Peyer's patch (tissue), 4 donors: ENCODE measurements at regions not wholly inside any gene's neighbourhood (a gene's known extent, or its start where the extent isn't known, plus 50 kb on each side); places are given as distances from the start of the nearest gene placed in this dataset.

ENCODE experiments used
- DNase-seq, 3 donors: peaks; one replicate each; pipeline ENCODE4 v3.0.0-alpha.2; 2017 to 2019
- H3K27ac ChIP-seq, 4 donors: fragments of 200-600 bp; sonication (generic); one replicate each; pipeline ENCODE4 v1.5.1; 2016 to 2019
- H3K27me3 ChIP-seq, 2 donors: fragments of 200-600 bp; sonication (generic); one replicate each; pipeline ENCODE4 v1.5.1; 2019
- H3K36me3 ChIP-seq, 3 donors: fragments of 200-600 bp; sonication (generic); one replicate each; pipeline ENCODE4 v1.5.1; 2016 to 2019
- H3K4me1 ChIP-seq, 4 donors: fragments of 200-600 bp; sonication (generic); one replicate each; pipeline ENCODE4 v1.5.1; 2016 to 2019
- H3K4me3 ChIP-seq, 4 donors: fragments of 200-600 bp; sonication (generic); 1 replicate in 3 of 4; 2 replicates in 1 of 4; pipeline ENCODE4 v1.5.1; 2016 to 2019; ENCODE audit warnings: mild to moderate bottlenecking in 1 of 4
- H3K9me3 ChIP-seq, 4 donors: fragments of 200-600 bp; sonication (generic); one replicate each; pipeline ENCODE4 v1.5.1; 2016 to 2019; ENCODE audit warnings: mild to moderate bottlenecking in 1 of 4
- CTCF ChIP-seq, 6 experiments: fragments of 450-650 bp in 4 of 6; fragments of 200-600 bp in 2 of 6; sonication (generic) in 1 of 6; IDR thresholded peaks; one replicate each; pipeline ENCODE4 v1.5.1; 2017 to 2019; ENCODE audit warnings: antibody characterized with exemption in 6 of 6, mild to moderate bottlenecking in 3 of 6, moderate library complexity in 1 of 6
- POLR2A ChIP-seq, 2 donors: fragments of 450-650 bp; IDR thresholded peaks; one replicate each; pipeline ENCODE4 v1.5.1; 2017; ENCODE audit warnings: antibody characterized with exemption in 2 of 2, mild to moderate bottlenecking in 2 of 2, moderate library complexity in 2 of 2

- DNase-seq: peak in 1 of 3 donors; percentile 63
- H3K4me3 ChIP-seq: no peak overlapping the region
- H3K36me3 ChIP-seq: no peaks in the 10 kb centered on the region
- H3K4me1 ChIP-seq: no peaks in the 10 kb centered on the region
- no peaks in the 10 kb centered on the region for H3K9me3 ChIP-seq
- no peak overlapping the region for H3K27ac ChIP-seq
- no peaks in the 10 kb centered on the region for H3K27me3 ChIP-seq
- TF ChIP-seq CTCF (IDR thresholded peaks at IDR 0.05): no peak
- TF ChIP-seq POLR2A (IDR thresholded peaks at IDR 0.05): no peak
Measured at GRCh38 chr15:69973102-69973714, 124.5 kb downstream of the TLE3 start.

GRCh38 chr15:69973880-69974279 is 123.8 kb downstream of the TLE3 start:
- Histone ChIP-seq H3K36me3 (no peaks in the 10 kb centered on the region), H3K27ac (no peak overlapping the region), H3K9me3 (no peaks in the 10 kb centered on the region), H3K27me3 (no peaks in the 10 kb centered on the region), H3K4me1 (no peaks in the 10 kb centered on the region), H3K4me3 (no peak overlapping the region)
- TF ChIP-seq CTCF (IDR thresholded peaks at IDR 0.05) (no peak), POLR2A (IDR thresholded peaks at IDR 0.05) (no peak)
- DNase-seq: no peak

GRCh38 chr15:69974321-69974720 is 123.4 kb downstream of the TLE3 start:
- no peaks in the 10 kb centered on the region for H3K9me3 ChIP-seq
- no peak for DNase-seq
- TF ChIP-seq POLR2A (IDR thresholded peaks at IDR 0.05): no peak
- no peak for TF ChIP-seq CTCF (IDR thresholded peaks at IDR 0.05)
- H3K4me3 ChIP-seq: no peak overlapping the region
- H3K4me1 ChIP-seq: no peaks in the 10 kb centered on the region
- no peaks in the 10 kb centered on the region for H3K36me3 ChIP-seq
- H3K27ac ChIP-seq: no peak overlapping the region
- no peaks in the 10 kb centered on the region for H3K27me3 ChIP-seq

- no peak for DNase-seq
- Histone ChIP-seq H3K4me3 (no peak overlapping the region), H3K36me3 (no peaks in the 10 kb centered on the region), H3K27me3 (no peaks in the 10 kb centered on the region), H3K4me1 (peaks cover 0 to 5% (median 0%) of the 10 kb centered on the region in 4 donors), H3K27ac (no peak overlapping the region), H3K9me3 (no peaks in the 10 kb centered on the region)
- no peak for TF ChIP-seq CTCF (IDR thresholded peaks at IDR 0.05)
- TF ChIP-seq POLR2A (IDR thresholded peaks at IDR 0.05): no peak
Measured at GRCh38 chr15:69976366-69976994, 121.2 kb downstream of the TLE3 start.

- Histone ChIP-seq H3K36me3 (no peaks in the 10 kb centered on the region), H3K9me3 (no peaks in the 10 kb centered on the region), H3K4me1 (peaks cover 0 to 9% (median 0%) of the 10 kb centered on the region in 4 donors), H3K27ac (peak overlapping the region in 1 of 4 donors; percentile 69), H3K27me3 (no peaks in the 10 kb centered on the region), H3K4me3 (no peak overlapping the region)
- peak in 1 of 3 donors; percentile 41 for DNase-seq
- TF ChIP-seq POLR2A (IDR thresholded peaks at IDR 0.05) (no peak), CTCF (IDR thresholded peaks at IDR 0.05) (no peak)
Measured at GRCh38 chr15:69978603-69979002, 119.1 kb downstream of the TLE3 start.
